GM12878 (cell line): ENCODE measurements at regions not wholly inside any gene's neighbourhood (a gene's known extent, or its start where the extent isn't known, plus 50 kb on each side); places are given as distances from the start of the nearest gene placed in this dataset.

Experiments used
- ATAC-seq: fragments of 200-7000 bp; cut with Tn5 transposase; 3 replicates; pipeline ENCODE4 v1.9.1; 2020; ENCODE audit warnings: mild to moderate bottlenecking, moderate library complexity
- BruUV-seq: library from RNA; stranded (reverse); fragments of 400-500 nt; replicated peaks from 2 replicates; lab custom pipeline; 2021; lab: Mats Ljungman, UMichigan
- CTCF ChIA-PET: fragments of 300-600 bp; sonication (Branson Sonifier 250); formaldehyde crosslinking; extraction: SDS; loops from one replicate; lab custom pipeline; 2021; ENCODE audit warnings: inconsistent platforms; lab: Yijun Ruan, JAX
- POLR2A ChIA-PET: fragments of 350-600 bp; formaldehyde crosslinking; extraction: SDS; loops from one replicate; lab custom pipeline; 2021; ENCODE audit warnings: inconsistent platforms; lab: Charles Lee
- RAD21 ChIA-PET: fragments of 300-600 bp; sonication (Branson Sonifier 250); formaldehyde crosslinking; loops from one replicate; lab custom pipeline; 2023; ENCODE audit warnings: antibody characterized with exemption; ENCODE audit not compliant: unreplicated experiment; lab: Charles Lee
- SMC1A ChIA-PET: fragments of 300-600 bp; sonication (Branson Sonifier 250); formaldehyde crosslinking; loops from one replicate; lab custom pipeline; 2023; ENCODE audit not compliant: unreplicated experiment, uncharacterized antibody; lab: Charles Lee
- DNase-seq: peaks from one replicate; pipeline ENCODE4 v3.0.0-alpha.2; 2011; ENCODE audit warnings: low read depth, low spot score
- FAIRE-seq: peaks from 3 replicates; lab custom pipeline; 2011; peaks lifted over from hg19 to GRCh38; lab: Jason Lieb, UNC
- H2AFZ ChIP-seq: 2 replicates; pipeline ENCODE4 v1.6.0; 2011; ENCODE audit warnings: low read depth, low read length, control low read depth; ENCODE audit not compliant: control insufficient read depth
- H3K27ac ChIP-seq: 2 replicates; pipeline ENCODE4 v1.5.1; 2011; ENCODE audit warnings: control low read depth; ENCODE audit not compliant: control insufficient read depth, insufficient read depth
- H3K27me3 ChIP-seq, 2 experiments: replicated peaks in 1 of 2; 2 replicates each; pipeline versions ENCODE4 v1.6.0 to v1.6.1; 2011; ENCODE audit warnings: low read length in 1 of 2; ENCODE audit not compliant: control insufficient read depth in 2 of 2, insufficient read depth in 2 of 2
- H3K36me3 ChIP-seq, 2 experiments: 2 replicates each; pipeline ENCODE4 v1.5.1; 2011; ENCODE audit warnings: low read length in 1 of 2; ENCODE audit not compliant: control insufficient read depth in 2 of 2, insufficient read depth in 2 of 2
- H3K4me1 ChIP-seq: 2 replicates; pipeline ENCODE4 v1.6.1; 2011; ENCODE audit warnings: mild to moderate bottlenecking, low read length, moderate library complexity, mixed read lengths; ENCODE audit not compliant: control insufficient read depth, insufficient read depth
- H3K4me2 ChIP-seq: 2 replicates; pipeline ENCODE4 v1.6.0; 2011; ENCODE audit warnings: control low read depth; ENCODE audit not compliant: control insufficient read depth, insufficient read depth
- H3K4me3 ChIP-seq: fragments of 200-600 bp; sonication (generic); 2 replicates; pipeline ENCODE4 v1.5.1; 2016
- H3K79me2 ChIP-seq: 2 replicates; pipeline ENCODE4 v1.6.0; 2011; ENCODE audit warnings: low read length; ENCODE audit not compliant: control insufficient read depth, insufficient read depth
- H3K9ac ChIP-seq: 2 replicates; pipeline ENCODE4 v1.8.0; 2011; ENCODE audit warnings: low read length, control low read depth, mixed read lengths; ENCODE audit not compliant: control insufficient read depth, insufficient read depth
- H3K9me3 ChIP-seq: replicated peaks from 3 replicates; pipeline ENCODE4 v1.5.1; 2011; ENCODE audit warnings: mild to moderate bottlenecking, low read length; ENCODE audit not compliant: control insufficient read depth, insufficient read depth
- H4K20me1 ChIP-seq: 2 replicates; pipeline ENCODE4 v1.6.0; 2011; ENCODE audit not compliant: control insufficient read depth, insufficient read depth
- BMI1 ChIP-seq: fragments of 450-650 bp; IDR thresholded peaks from 2 replicates; pipeline ENCODE4 v1.6.1; 2016; ENCODE audit warnings: mild to moderate bottlenecking, moderate library complexity, borderline replicate concordance
- DPF2 ChIP-seq: fragments of 450-650 bp; IDR thresholded peaks from 2 replicates; pipeline ENCODE4 v1.6.1; 2017; ENCODE audit warnings: mild to moderate bottlenecking
- ELK1 ChIP-seq: IDR thresholded peaks from 2 replicates; pipeline ENCODE4 v1.6.1; 2012; ENCODE audit warnings: low read depth, low read length, improper control_type of control experiment
- JUNB ChIP-seq: IDR thresholded peaks from 2 replicates; pipeline ENCODE4 v1.6.1; 2016; ENCODE audit warnings: antibody characterized with exemption, mild to moderate bottlenecking
- MLLT1 ChIP-seq: fragments of 450-650 bp; IDR thresholded peaks from 2 replicates; pipeline ENCODE4 v1.6.1; 2016; ENCODE audit warnings: mild to moderate bottlenecking
- SMAD5 ChIP-seq: IDR thresholded peaks from 2 replicates; pipeline ENCODE4 v1.6.1; 2016; ENCODE audit warnings: antibody characterized with exemption, low read depth
- STAT3 ChIP-seq: IDR thresholded peaks from 2 replicates; pipeline ENCODE4 v1.6.1; 2011; ENCODE audit warnings: low read depth, low read length, improper control_type of control experiment
- ZNF217 ChIP-seq: fragments of 450-650 bp; IDR thresholded peaks from 2 replicates; pipeline ENCODE4 v1.6.1; 2017; ENCODE audit warnings: antibody characterized with exemption, mild to moderate bottlenecking
- ZNF592 ChIP-seq: fragments of 450-650 bp; IDR thresholded peaks from 2 replicates; pipeline ENCODE4 v1.6.1; 2017; ENCODE audit warnings: mild to moderate bottlenecking, moderate library complexity
- WGBS: methylation state at CpG from one replicate; pipeline ENCODE4 v1.1.6; 2016; ENCODE audit warnings: low lambda C conversion rate; ENCODE audit not compliant: insufficient replicate concordance, insufficient coverage; ENCODE audit errors: missing lambda C conversion rate; 5-methylcytosine and 5-hydroxymethylcytosine counted together
- in situ Hi-C: fragments of 300-500 bp; cut with MboI; formaldehyde crosslinking; loops from 9 replicates; pipeline ENCODE4 v1.14.3; 2018; ENCODE audit warnings: mixed read lengths
- intact Hi-C: fragments of 100-400 bp; cut with micrococcal nuclease; formaldehyde crosslinking; loops from one replicate; pipeline ENCODE4 v1.14.2; 2022; ENCODE audit not compliant: unreplicated experiment

- H3K4me1 ChIP-seq: no peaks in the 10 kb centered on the region
- in situ Hi-C loops: loop anchor here (25.0 kb wide), 2 partner anchors 349 to 674 kb away; no protein-coding TSS in a partner anchor
- no peak overlapping the region for H3K9ac ChIP-seq
- no peak overlapping the region for H3K27ac ChIP-seq
- ChIA-PET POLR2A (no interaction called here), RAD21 (no interaction called here), SMC1A (no interaction called here), CTCF (no interaction called here)
- H3K36me3 ChIP-seq: no peaks in the 10 kb centered on the region
- H3K79me2 ChIP-seq: no peaks in the 10 kb centered on the region
- FAIRE-seq (no peak), ATAC-seq (no peak), DNase-seq (no peak)
- no peaks in the 10 kb centered on the region for H3K27me3 ChIP-seq
- TF ChIP-seq ZNF217: no peak
- no peak for TF ChIP-seq ELK1
- TF ChIP-seq SMAD5: no peak
- TF ChIP-seq JUNB: no peak
- no peak for TF ChIP-seq DPF2
- no peak for TF ChIP-seq MLLT1
- no peak for TF ChIP-seq ZNF592
- no peak for TF ChIP-seq STAT3
- TF ChIP-seq BMI1: no peak
- no peak overlapping the region for H2AFZ ChIP-seq
- BruUV-seq: no TSS peak
- intact Hi-C loops: loop anchor here (10.0 kb wide), 1 partner anchor 99 kb away; no protein-coding TSS in a partner anchor
- no peaks in the 10 kb centered on the region for H3K9me3 ChIP-seq
- 0% methylated on average over 1 of the region's 1 CpG for WGBS
- H3K4me3 ChIP-seq: no peak overlapping the region
- no peak overlapping the region for H3K4me2 ChIP-seq
- H4K20me1 ChIP-seq: no peaks in the 10 kb centered on the region
These were observed 2003.9 kb downstream of the TP53TG3F start for GRCh38 chr16:35463358-35463757.
